ENCODE measurements at regions not wholly inside any gene's neighbourhood (a gene's known extent, or its start where the extent isn't known, plus 50 kb on each side); places are given as distances from the start of the nearest gene placed in this dataset.

DNA sequence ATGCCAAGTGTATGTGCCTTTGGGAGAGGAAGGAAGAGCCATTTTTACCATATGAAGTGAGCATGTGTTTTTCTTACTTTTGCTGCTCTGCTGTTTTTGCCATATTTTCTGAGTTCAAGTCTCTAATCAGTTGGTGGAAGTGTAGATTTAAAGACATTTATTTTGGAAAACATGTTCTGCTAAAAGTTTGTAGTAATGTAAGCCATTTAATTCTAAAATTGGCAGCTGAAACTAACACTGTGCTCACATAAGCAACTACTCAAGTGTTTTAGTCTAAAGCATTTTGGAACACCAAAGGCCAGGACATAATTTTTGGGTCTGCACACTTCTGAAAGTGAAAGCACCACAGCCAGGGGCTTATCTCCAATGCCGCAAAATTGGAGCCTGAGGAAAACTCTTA is 363.4 kb upstream of the ZNF608 start:
- TF ChIP-seq, protein P1, sequence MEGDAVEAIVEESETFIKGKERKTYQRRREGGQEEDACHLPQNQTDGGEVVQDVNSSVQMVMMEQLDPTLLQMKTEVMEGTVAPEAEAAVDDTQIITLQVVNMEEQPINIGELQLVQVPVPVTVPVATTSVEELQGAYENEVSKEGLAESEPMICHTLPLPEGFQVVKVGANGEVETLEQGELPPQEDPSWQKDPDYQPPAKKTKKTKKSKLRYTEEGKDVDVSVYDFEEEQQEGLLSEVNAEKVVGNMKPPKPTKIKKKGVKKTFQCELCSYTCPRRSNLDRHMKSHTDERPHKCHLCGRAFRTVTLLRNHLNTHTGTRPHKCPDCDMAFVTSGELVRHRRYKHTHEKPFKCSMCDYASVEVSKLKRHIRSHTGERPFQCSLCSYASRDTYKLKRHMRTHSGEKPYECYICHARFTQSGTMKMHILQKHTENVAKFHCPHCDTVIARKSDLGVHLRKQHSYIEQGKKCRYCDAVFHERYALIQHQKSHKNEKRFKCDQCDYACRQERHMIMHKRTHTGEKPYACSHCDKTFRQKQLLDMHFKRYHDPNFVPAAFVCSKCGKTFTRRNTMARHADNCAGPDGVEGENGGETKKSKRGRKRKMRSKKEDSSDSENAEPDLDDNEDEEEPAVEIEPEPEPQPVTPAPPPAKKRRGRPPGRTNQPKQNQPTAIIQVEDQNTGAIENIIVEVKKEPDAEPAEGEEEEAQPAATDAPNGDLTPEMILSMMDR (IDR thresholded peaks at IDR 0.05; ENCODE audit: low read depth, low read length, missing control alignments): no peak
- no peak for DNase-seq (ENCODE audit: extremely low read depth, low read depth)
- no peak overlapping the region for H3K4me3 ChIP-seq (replicated peaks; ENCODE audit: low read depth, low read length)

- TF ChIP-seq, protein P1 (IDR thresholded peaks at IDR 0.05; ENCODE audit: low read depth, low read length, missing control alignments): no peak
- no peak overlapping the region for H3K4me3 ChIP-seq (replicated peaks; ENCODE audit: low read depth, low read length)
- no peak for DNase-seq (ENCODE audit: extremely low read depth, low read depth)
Measured at GRCh38 chr5:125112196-125112595, 365.8 kb upstream of the ZNF608 start.

DNA sequence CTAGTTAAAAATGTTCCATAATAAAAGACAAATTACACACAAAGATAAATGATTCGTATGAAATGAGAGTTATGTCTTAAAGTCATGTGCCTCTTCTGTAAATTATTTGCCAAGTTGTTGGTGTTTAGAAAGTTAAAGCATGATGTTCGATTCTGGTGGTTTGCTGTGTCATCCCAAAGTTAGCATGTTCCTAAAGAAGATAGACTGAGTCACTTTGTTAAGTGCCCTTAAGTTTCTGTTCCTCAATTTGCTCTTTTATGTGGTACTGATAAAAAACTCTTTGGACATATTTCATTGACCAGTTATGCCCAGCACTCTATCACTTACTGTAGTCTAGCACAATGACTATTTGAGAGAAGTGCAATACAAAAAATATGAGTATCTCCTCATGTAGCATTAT is 366.9 kb upstream of the ZNF608 start:
- no peak for DNase-seq (ENCODE audit: extremely low read depth, low read depth)
- no peak overlapping the region for H3K4me3 ChIP-seq (replicated peaks; ENCODE audit: low read depth, low read length)
- TF ChIP-seq, protein P1 (IDR thresholded peaks at IDR 0.05; ENCODE audit: low read depth, low read length, missing control alignments): no peak

DNA sequence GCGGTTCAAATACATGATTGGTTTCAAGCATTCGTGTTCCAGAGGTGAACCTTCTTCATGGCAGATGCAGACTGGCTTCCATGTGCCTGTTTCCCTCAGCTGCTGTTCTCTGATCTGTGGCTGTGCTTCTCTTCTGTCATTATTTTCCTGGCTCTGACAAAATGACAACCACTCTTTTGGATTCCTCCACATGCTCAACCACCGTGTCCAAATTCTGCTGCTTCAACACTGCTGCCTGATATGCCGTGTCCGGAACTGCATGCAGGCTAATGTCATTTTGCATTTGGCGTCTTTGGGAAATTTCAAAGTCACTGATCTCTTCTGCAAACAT is 368.7 kb upstream of the ZNF608 start:
- no peak overlapping the region for H3K4me3 ChIP-seq (replicated peaks; ENCODE audit: low read depth, low read length)
- DNase-seq (ENCODE audit: extremely low read depth, low read depth): no peak
- TF ChIP-seq, protein P1 (IDR thresholded peaks at IDR 0.05; ENCODE audit: low read depth, low read length, missing control alignments): no peak

DNA sequence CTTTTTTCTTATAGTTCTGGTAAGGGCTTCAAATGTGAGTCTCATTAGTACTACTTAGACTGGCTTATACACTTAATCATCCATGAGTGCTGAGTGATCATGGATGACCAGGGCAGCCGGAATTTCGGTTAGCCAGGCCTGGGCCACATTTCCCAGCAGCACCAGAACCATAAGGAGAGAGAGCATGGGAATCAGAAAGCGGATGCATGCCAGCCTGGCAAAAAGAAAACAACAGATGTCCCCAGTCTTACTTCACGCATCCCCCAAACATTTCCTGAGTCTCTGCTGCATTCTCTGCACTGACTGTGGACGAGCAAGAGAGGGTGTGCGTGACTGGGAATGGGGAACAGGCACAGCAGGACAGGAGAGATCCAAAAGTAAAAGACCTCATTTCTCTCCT is 371.1 kb upstream of the ZNF608 start:
- TF ChIP-seq, protein P1 (IDR thresholded peaks at IDR 0.05; ENCODE audit: low read depth, low read length, missing control alignments): no peak
- no peak overlapping the region for H3K4me3 ChIP-seq (replicated peaks; ENCODE audit: low read depth, low read length)
- no peak for DNase-seq (ENCODE audit: extremely low read depth, low read depth)

DNA sequence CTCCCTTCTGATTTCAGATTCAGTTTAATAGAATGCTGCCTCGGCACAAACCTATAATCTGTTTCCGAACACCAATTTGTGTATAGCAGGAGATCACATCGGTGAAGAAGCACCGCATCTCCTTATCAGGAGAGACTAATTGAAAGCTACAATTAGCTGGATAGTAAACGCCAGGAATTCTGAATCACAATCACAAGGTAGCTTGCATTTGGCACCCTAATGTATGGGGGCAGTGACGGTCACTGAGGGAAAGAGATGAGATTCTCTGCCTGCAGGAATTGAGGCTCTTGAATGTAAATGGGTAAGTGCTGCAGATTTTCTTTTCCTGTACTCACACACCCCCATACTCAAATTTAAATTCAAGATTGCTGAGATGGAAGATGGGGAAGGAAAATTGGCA is 373.6 kb upstream of the ZNF608 start:
- TF ChIP-seq, protein P1 (IDR thresholded peaks at IDR 0.05; ENCODE audit: low read depth, low read length, missing control alignments): no peak
- H3K4me3 ChIP-seq (replicated peaks; ENCODE audit: low read depth, low read length): no peak overlapping the region
- no peak for DNase-seq (ENCODE audit: extremely low read depth, low read depth)

DNA sequence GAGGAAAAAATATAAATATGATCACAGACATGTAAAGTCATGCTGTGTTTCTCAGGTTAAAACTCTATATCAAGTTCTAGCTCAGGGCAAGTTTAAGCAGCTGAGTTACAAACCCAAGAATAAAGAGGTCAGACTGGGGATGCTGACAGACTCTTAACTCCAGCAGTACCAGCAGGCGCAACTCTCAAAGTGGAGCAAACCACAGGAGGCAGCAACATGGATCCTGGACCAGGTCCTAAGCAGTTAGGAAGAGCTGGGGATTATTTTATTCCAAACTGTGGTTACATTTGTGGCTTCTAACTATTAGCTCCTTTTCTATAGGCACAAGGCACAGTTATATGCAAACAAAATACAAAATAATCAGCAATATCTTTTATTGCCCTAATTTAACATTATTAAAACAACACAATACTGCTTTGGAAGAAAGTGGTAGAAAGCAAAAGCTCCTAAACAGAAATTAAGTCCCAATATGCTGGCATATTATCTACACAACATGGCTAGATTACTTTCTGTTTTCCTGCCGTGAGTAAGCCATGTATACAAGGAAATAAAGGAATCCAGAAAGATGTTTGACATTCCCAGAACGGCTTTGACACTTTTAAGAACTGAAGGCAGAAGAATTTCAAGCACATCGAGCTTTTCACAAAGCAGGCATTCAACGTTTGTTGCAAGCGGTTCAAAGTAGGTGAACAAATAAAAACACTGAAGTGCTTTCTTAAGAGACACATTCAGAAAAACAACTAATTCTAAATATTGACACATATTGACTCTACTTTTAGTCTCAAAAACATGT is 378.8 kb upstream of the ZNF608 start:
- DNase-seq (ENCODE audit: extremely low read depth, low read depth): no peak
- TF ChIP-seq, protein P1 (IDR thresholded peaks at IDR 0.05; ENCODE audit: low read depth, low read length, missing control alignments): no peak
- no peak overlapping the region for H3K4me3 ChIP-seq (replicated peaks; ENCODE audit: low read depth, low read length)
